Stimulated activated naive CD8-positive, alpha-beta T cell treated with anti-CD3 and anti-CD28 coated beads, Interleukin-15, Interleukin-2, amounts not matched to agents 100 ng/mL and 50 ng/mL, for 24 hours (primary cell): ENCODE measurements at regions not wholly inside any gene's neighbourhood (a gene's known extent, or its start where the extent isn't known, plus 50 kb on each side); places are given as distances from the start of the nearest gene placed in this dataset.

Experiments
- H3K27ac Mint-ChIP-seq: one replicate; pipeline ENCODE4 v1.8.0; 2021; ENCODE audit warnings: mild to moderate bottlenecking, mixed read lengths
- H3K27me3 Mint-ChIP-seq: one replicate; pipeline ENCODE4 v1.8.0; 2021; ENCODE audit warnings: mixed read lengths
- H3K36me3 Mint-ChIP-seq: one replicate; pipeline ENCODE4 v1.8.0; 2021; ENCODE audit warnings: low read depth, mixed read lengths
- H3K4me1 Mint-ChIP-seq: one replicate; pipeline ENCODE4 v1.8.0; 2021; ENCODE audit warnings: low read depth, mixed read lengths
- H3K4me3 Mint-ChIP-seq: one replicate; pipeline ENCODE4 v1.8.0; 2021; ENCODE audit warnings: mild to moderate bottlenecking, mixed read lengths
- H3K9me3 Mint-ChIP-seq: one replicate; pipeline ENCODE4 v1.8.0; 2021; ENCODE audit warnings: mixed read lengths

DNA sequence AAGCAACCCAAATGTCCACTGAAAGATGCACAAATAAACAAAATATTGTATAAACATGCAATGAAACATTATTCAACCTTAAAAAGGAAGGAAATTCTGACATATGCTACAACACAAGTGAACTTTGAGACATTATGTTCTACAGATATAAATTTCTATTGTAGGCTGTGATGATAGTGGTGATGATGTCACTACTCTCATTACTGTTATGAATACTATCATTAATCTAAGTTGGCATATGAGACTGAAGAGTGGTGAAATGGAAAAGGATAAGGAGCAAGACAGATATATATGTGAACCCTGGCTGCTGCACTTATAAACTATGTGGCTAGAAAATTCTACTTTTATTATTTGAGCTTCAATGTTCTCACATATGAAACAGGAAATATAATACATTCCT is 360.2 kb downstream of the TFAP2A start:
- Mint-ChIP-seq H3K9me3 (peaks cover 13% of the 10 kb centered on the region), H3K36me3 (no peaks in the 10 kb centered on the region), H3K4me3 (no peak overlapping the region), H3K27me3 (peaks cover under 1% of the 10 kb centered on the region), H3K4me1 (no peaks in the 10 kb centered on the region), H3K27ac (no peak overlapping the region)

DNA sequence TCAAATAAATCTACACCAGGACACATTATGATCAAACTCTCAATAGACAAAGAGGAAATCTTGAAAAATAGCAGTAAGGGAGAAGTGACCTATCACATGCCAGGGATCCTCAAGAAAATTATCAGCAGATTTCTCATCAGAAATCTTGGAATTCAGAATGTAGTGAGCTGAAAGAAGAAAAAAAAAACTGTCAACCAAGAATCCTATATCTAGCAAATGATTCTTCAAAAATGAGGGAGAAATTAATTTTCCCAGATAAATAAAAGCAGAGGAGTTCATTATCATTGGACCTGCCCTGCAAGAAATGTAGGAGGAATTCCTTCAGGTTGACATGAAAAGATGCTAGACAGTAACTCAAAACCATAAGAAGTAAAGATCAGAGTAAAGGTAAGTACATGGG is 363.6 kb downstream of the TFAP2A start:
- Mint-ChIP-seq H3K27ac (no peak overlapping the region), H3K4me3 (no peak overlapping the region), H3K4me1 (no peaks in the 10 kb centered on the region), H3K9me3 (peaks cover 13% of the 10 kb centered on the region), H3K36me3 (no peaks in the 10 kb centered on the region), H3K27me3 (no peaks in the 10 kb centered on the region)

DNA sequence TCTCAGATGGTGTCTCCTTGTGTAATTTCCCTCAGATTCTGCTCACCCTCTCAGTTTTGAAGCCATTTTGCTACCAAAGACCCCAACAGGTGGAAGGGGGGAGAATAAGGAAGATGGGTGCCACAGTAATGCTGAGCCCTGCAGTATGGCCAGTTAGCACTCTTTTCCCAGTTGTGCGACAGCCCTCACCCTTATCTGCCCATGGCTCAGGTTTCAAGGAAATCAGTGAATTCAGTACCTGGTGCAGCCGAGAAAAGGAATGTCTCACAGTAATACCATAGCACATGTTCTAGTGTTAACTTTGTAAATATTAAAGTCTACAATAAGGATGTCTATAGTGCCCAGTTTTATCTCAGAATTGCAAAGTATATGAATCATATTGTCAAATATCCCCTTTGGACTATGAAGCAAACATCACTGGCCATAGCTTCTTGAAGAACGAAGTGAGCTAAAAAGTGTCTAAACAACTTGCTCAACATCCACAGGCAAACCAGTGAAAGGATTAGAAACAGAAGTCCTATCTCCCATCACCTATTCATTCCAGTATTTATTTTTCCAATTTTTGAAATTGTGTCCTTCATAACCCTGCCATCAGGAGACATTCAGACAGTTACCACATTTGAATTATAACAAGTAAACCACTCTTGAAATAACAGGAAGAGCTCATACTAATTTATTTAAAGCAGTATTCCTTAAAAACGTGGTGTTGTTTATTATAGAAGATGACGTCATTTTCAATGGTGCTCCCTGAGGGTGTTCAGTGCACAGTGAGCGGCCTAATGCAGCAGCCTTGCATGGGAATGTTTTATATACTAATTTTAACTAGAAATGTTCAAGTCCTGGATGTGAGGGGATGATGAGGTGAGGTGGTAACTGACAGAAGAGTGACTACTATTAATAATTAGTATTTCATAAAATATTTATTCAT is 366.2 kb downstream of the TFAP2A start:
- Mint-ChIP-seq H3K4me1 (no peaks in the 10 kb centered on the region), H3K9me3 (peaks cover 16% of the 10 kb centered on the region), H3K36me3 (no peaks in the 10 kb centered on the region), H3K27ac (no peak overlapping the region), H3K4me3 (no peak overlapping the region), H3K27me3 (no peaks in the 10 kb centered on the region)

DNA sequence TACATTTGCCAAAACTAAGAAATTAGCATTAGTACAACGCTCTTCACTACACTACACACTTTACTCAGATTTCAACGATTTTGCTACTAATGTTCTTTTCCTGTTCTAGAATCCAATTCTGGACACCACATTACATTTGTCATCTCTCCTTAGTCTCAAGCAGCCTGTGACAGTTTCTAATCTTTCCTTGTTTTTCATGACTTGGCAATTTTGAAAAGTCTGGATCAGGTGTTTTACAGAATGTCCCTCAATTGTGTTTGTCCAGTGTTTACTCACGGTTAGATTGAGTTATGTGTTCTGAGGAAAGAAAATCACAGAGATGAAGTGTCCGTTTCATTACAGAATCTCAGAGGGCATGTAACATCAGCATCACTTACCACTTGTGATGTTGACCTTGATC is 372.6 kb downstream of the TFAP2A start:
- no peak overlapping the region for H3K27ac Mint-ChIP-seq
- no peak overlapping the region for H3K4me3 Mint-ChIP-seq
- no peaks in the 10 kb centered on the region for H3K27me3 Mint-ChIP-seq
- peaks cover 3% of the 10 kb centered on the region for H3K9me3 Mint-ChIP-seq
- H3K36me3 Mint-ChIP-seq = no peaks in the 10 kb centered on the region
- H3K4me1 Mint-ChIP-seq = no peaks in the 10 kb centered on the region

DNA sequence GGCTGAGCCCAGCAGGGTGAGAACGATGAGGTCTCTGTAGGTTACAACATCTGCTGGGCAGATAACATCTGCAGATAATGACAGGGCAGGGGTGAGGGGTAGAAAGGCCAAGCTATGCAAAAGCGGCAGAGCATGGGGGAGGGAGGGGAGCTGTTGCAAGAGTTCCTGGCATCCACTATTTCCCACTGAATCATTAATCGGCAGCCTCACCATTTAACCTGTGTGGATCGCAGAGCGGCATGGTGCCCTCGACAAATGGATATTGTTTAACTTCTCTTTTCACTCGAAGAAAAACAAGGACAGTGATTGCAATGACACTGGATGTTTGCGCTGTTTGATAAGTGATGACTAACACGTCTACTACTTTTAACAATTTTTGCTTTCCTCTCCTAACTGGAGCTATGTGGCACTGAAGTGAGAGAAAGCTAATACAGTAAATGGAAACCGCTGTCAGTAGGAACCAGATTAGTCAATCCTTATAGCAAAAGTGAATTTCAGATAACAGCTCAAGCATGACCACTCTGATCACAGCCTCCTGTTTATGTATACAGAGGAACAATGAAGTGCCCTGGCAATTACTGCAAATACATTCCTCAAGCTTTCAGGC is 381.5 kb downstream of the TFAP2A start:
- Mint-ChIP-seq H3K9me3 (no peaks in the 10 kb centered on the region), H3K36me3 (no peaks in the 10 kb centered on the region), H3K27me3 (no peaks in the 10 kb centered on the region), H3K4me3 (no peak overlapping the region), H3K27ac (no peak overlapping the region), H3K4me1 (no peaks in the 10 kb centered on the region)

GRCh38 chr6:10031617-10032016 is 383.3 kb downstream of the TFAP2A start:
- H3K9me3 Mint-ChIP-seq = no peaks in the 10 kb centered on the region
- no peaks in the 10 kb centered on the region for H3K36me3 Mint-ChIP-seq

GRCh38 chr6:10030942-10031537 is 383.8 kb downstream of the TFAP2A start:
- no peaks in the 10 kb centered on the region for H3K9me3 Mint-ChIP-seq
- H3K36me3 Mint-ChIP-seq = no peaks in the 10 kb centered on the region
- H3K4me1 Mint-ChIP-seq = no peaks in the 10 kb centered on the region
- no peak overlapping the region for H3K27ac Mint-ChIP-seq
- no peak overlapping the region for H3K4me3 Mint-ChIP-seq
- H3K27me3 Mint-ChIP-seq = no peaks in the 10 kb centered on the region

More at GRCh38 chr6:10031617-10032016, 383.3 kb downstream of the TFAP2A start:
- no peaks in the 10 kb centered on the region for H3K27me3 Mint-ChIP-seq
- no peaks in the 10 kb centered on the region for H3K4me1 Mint-ChIP-seq
- no peak overlapping the region for H3K27ac Mint-ChIP-seq
- no peak overlapping the region for H3K4me3 Mint-ChIP-seq

GRCh38 chr6:10028222-10028621 is 386.7 kb downstream of the TFAP2A start:
- Mint-ChIP-seq H3K9me3 (no peaks in the 10 kb centered on the region), H3K4me1 (no peaks in the 10 kb centered on the region), H3K36me3 (no peaks in the 10 kb centered on the region), H3K27ac (no peak overlapping the region), H3K4me3 (no peak overlapping the region), H3K27me3 (no peaks in the 10 kb centered on the region)

DNA sequence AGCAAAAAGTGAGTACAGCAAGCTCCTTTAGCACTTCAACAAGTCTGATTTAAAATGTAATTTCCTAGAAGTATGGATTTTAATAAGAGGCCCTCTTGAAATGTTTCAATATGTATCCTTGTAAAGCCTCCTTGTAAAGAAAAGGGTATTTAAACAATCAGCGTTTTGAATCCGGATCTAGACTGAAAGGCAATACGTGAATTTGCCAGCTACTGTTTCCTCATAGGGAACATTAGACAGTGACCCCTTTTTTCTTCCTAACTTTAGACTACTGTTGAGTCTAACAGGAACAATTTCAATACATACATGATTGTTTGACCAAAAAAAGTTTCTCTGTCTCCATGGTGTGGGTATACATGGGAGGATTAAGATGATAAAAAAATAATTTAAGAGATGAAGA is 395.0 kb downstream of the TFAP2A start:
- Mint-ChIP-seq H3K27ac (no peak overlapping the region), H3K36me3 (no peaks in the 10 kb centered on the region), H3K4me3 (no peak overlapping the region), H3K4me1 (no peaks in the 10 kb centered on the region), H3K27me3 (no peaks in the 10 kb centered on the region), H3K9me3 (peaks cover 6% of the 10 kb centered on the region)

- H3K27ac Mint-ChIP-seq = no peak overlapping the region
- no peaks in the 10 kb centered on the region for H3K27me3 Mint-ChIP-seq
- no peaks in the 10 kb centered on the region for H3K4me1 Mint-ChIP-seq
- no peak overlapping the region for H3K4me3 Mint-ChIP-seq
- H3K9me3 Mint-ChIP-seq = peaks cover 9% of the 10 kb centered on the region
- H3K36me3 Mint-ChIP-seq = no peaks in the 10 kb centered on the region
Observed at GRCh38 chr6:10014557-10014956, 400.3 kb downstream of the TFAP2A start.

GRCh38 chr6:10000551-10000950 is 414.3 kb downstream of the TFAP2A start:
- Mint-ChIP-seq H3K36me3 (no peaks in the 10 kb centered on the region), H3K4me3 (no peak overlapping the region), H3K27ac (no peak overlapping the region), H3K27me3 (no peaks in the 10 kb centered on the region), H3K9me3 (peaks cover 3% of the 10 kb centered on the region), H3K4me1 (no peaks in the 10 kb centered on the region)

- peaks cover 3% of the 10 kb centered on the region for H3K9me3 Mint-ChIP-seq
- H3K27me3 Mint-ChIP-seq = no peaks in the 10 kb centered on the region
- H3K4me1 Mint-ChIP-seq = no peaks in the 10 kb centered on the region
- H3K4me3 Mint-ChIP-seq = no peak overlapping the region
- no peak overlapping the region for H3K27ac Mint-ChIP-seq
- no peaks in the 10 kb centered on the region for H3K36me3 Mint-ChIP-seq
Observed at GRCh38 chr6:9999796-10000195, 415.1 kb downstream of the TFAP2A start.

DNA sequence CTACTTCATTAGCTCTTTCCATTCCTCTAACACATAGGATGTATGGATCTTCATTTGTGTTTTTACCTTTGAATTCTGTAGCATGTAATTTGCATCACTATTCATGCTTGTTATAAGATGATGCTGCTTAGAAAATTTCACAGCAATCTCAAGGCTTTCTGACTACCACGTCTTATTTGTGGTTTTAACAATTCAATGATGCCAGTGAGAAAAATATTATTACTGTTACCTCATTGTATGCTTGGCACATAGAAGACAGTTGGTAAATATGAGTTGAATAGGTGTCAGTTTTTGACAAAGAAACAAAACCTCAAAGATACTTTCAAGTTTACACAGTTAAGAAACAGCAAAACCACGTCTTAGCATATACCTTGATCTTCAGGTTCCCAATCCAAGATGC is 428.6 kb downstream of the TFAP2A start:
- Mint-ChIP-seq H3K9me3 (peaks cover 10% of the 10 kb centered on the region), H3K27ac (no peak overlapping the region), H3K4me3 (no peak overlapping the region), H3K36me3 (no peaks in the 10 kb centered on the region), H3K4me1 (no peaks in the 10 kb centered on the region), H3K27me3 (no peaks in the 10 kb centered on the region)

- Mint-ChIP-seq H3K27ac (no peak overlapping the region), H3K36me3 (no peaks in the 10 kb centered on the region), H3K9me3 (peaks cover 10% of the 10 kb centered on the region), H3K27me3 (no peaks in the 10 kb centered on the region), H3K4me3 (no peak overlapping the region), H3K4me1 (no peaks in the 10 kb centered on the region)
Observed at GRCh38 chr6:9985481-9985880, 429.4 kb downstream of the TFAP2A start.

- Mint-ChIP-seq H3K4me1 (no peaks in the 10 kb centered on the region), H3K27me3 (no peaks in the 10 kb centered on the region), H3K9me3 (peaks cover 9% of the 10 kb centered on the region), H3K36me3 (no peaks in the 10 kb centered on the region), H3K27ac (no peak overlapping the region), H3K4me3 (no peak overlapping the region)
Observed at GRCh38 chr6:9984607-9985006, 430.3 kb downstream of the TFAP2A start.
